GM23338 (cell line): ENCODE measurements at regions not wholly inside any gene's neighbourhood (a gene's known extent, or its start where the extent isn't known, plus 50 kb on each side); places are given as distances from the start of the nearest gene placed in this dataset.

Experiments
- CREB1 ChIP-seq: fragments of 250-450 bp; sonication (Bioruptor Pico); IDR thresholded peaks from 2 replicates; pipeline ENCODE4 v1.5.0; 2020; ENCODE audit warnings: low read depth, mild to moderate bottlenecking, moderate library complexity
- EZH2 ChIP-seq: fragments of 200-600 bp; sonication (generic); IDR thresholded peaks from one replicate; pipeline ENCODE4 v1.8.0; 2017; ENCODE audit warnings: antibody characterized with exemption, mild to moderate bottlenecking, low read depth; ENCODE audit not compliant: unreplicated experiment
- EZH2phosphoT487 ChIP-seq: fragments of 200-600 bp; sonication (generic); IDR thresholded peaks from one replicate; pipeline ENCODE4 v1.8.1; 2018; ENCODE audit warnings: antibody characterized with exemption; ENCODE audit not compliant: unreplicated experiment
- JUNB ChIP-seq: IDR thresholded peaks from one replicate; pipeline ENCODE4 v1.6.1; 2016; ENCODE audit warnings: antibody characterized with exemption; ENCODE audit not compliant: unreplicated experiment
- NANOG ChIP-seq: IDR thresholded peaks from 2 replicates; pipeline ENCODE4 v1.6.1; 2016; ENCODE audit warnings: antibody characterized with exemption, borderline replicate concordance
- POLR2AphosphoS5 ChIP-seq: IDR thresholded peaks from 2 replicates; pipeline ENCODE4 v1.6.1; 2016; ENCODE audit warnings: antibody characterized with exemption, low read depth
- STAT1 ChIP-seq: IDR thresholded peaks from one replicate; pipeline ENCODE4 v1.6.1; 2016; ENCODE audit warnings: antibody characterized with exemption; ENCODE audit not compliant: unreplicated experiment
- ZNF331 ChIP-seq: fragments of 250-450 bp; sonication (Bioruptor Pico); IDR thresholded peaks from 2 replicates; pipeline ENCODE4 v1.5.0; 2020; ENCODE audit warnings: low read depth, mild to moderate bottlenecking, moderate library complexity
- TF ChIP-seq, protein P1 (sequence below), 2 experiments: fragments of 200-600 bp in 1 of 2; sonication (generic) in 1 of 2; conservative IDR thresholded peaks; 2 replicates each; pipeline versions ENCODE4 v1.5.1 to v1.6.1; 2016 to 2017; ENCODE audit warnings: antibody characterized with exemption in 2 of 2, low read depth in 2 of 2, mild to moderate bottlenecking in 2 of 2, moderate library complexity in 1 of 2
- TF ChIP-seq, protein P2 (sequence below): IDR thresholded peaks from one replicate; pipeline ENCODE4 v1.6.1; 2018; ENCODE audit warnings: antibody characterized with exemption; ENCODE audit not compliant: unreplicated experiment
- TF ChIP-seq, protein P3 (sequence below): IDR thresholded peaks from 2 replicates; pipeline ENCODE4 v1.6.1; 2016; ENCODE audit warnings: antibody characterized with exemption
- TF ChIP-seq, protein P4 (sequence below): fragments of 250-450 bp; sonication (Bioruptor Pico); IDR thresholded peaks from 2 replicates; pipeline ENCODE4 v1.5.0; 2020; ENCODE audit warnings: mild to moderate bottlenecking, moderate library complexity

DNA sequence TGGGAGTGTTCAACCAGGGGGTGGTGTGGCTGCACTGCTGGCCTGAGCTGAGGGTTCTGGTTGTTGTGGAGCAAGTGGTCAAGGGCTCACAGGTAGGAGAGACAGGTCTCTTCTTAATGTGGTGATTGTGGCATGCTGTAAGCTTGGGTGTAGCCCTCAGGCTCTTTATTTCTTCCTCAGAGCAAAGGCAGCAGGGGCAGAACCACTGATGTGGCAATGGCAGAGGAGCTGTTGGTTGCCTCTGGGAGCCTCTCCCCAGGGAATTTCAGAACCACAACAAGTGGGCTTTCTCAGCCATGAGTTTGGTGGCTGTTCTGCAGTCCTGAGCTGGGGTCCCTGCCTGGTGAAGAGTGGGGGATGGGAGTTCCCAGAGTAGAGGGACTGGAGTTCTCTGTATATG is 1017.2 kb downstream of the SH3BGRL start:
- TF ChIP-seq EZH2 (no peak), EZH2phosphoT487 (no peak), POLR2AphosphoS5 (no peak), ZNF331 (CRISPR knock-in tag) (no peak), NANOG (no peak), CREB1 (CRISPR knock-in tag) (no peak), JUNB (no peak), STAT1 (no peak)
- TF ChIP-seq, protein P1, sequence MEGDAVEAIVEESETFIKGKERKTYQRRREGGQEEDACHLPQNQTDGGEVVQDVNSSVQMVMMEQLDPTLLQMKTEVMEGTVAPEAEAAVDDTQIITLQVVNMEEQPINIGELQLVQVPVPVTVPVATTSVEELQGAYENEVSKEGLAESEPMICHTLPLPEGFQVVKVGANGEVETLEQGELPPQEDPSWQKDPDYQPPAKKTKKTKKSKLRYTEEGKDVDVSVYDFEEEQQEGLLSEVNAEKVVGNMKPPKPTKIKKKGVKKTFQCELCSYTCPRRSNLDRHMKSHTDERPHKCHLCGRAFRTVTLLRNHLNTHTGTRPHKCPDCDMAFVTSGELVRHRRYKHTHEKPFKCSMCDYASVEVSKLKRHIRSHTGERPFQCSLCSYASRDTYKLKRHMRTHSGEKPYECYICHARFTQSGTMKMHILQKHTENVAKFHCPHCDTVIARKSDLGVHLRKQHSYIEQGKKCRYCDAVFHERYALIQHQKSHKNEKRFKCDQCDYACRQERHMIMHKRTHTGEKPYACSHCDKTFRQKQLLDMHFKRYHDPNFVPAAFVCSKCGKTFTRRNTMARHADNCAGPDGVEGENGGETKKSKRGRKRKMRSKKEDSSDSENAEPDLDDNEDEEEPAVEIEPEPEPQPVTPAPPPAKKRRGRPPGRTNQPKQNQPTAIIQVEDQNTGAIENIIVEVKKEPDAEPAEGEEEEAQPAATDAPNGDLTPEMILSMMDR (conservative IDR thresholded peaks at IDR 0.05; ENCODE audit: low read depth in 2 of 2): no peak
- TF ChIP-seq, protein P2, sequence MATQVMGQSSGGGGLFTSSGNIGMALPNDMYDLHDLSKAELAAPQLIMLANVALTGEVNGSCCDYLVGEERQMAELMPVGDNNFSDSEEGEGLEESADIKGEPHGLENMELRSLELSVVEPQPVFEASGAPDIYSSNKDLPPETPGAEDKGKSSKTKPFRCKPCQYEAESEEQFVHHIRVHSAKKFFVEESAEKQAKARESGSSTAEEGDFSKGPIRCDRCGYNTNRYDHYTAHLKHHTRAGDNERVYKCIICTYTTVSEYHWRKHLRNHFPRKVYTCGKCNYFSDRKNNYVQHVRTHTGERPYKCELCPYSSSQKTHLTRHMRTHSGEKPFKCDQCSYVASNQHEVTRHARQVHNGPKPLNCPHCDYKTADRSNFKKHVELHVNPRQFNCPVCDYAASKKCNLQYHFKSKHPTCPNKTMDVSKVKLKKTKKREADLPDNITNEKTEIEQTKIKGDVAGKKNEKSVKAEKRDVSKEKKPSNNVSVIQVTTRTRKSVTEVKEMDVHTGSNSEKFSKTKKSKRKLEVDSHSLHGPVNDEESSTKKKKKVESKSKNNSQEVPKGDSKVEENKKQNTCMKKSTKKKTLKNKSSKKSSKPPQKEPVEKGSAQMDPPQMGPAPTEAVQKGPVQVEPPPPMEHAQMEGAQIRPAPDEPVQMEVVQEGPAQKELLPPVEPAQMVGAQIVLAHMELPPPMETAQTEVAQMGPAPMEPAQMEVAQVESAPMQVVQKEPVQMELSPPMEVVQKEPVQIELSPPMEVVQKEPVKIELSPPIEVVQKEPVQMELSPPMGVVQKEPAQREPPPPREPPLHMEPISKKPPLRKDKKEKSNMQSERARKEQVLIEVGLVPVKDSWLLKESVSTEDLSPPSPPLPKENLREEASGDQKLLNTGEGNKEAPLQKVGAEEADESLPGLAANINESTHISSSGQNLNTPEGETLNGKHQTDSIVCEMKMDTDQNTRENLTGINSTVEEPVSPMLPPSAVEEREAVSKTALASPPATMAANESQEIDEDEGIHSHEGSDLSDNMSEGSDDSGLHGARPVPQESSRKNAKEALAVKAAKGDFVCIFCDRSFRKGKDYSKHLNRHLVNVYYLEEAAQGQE: no peak
- TF ChIP-seq, protein P3, sequence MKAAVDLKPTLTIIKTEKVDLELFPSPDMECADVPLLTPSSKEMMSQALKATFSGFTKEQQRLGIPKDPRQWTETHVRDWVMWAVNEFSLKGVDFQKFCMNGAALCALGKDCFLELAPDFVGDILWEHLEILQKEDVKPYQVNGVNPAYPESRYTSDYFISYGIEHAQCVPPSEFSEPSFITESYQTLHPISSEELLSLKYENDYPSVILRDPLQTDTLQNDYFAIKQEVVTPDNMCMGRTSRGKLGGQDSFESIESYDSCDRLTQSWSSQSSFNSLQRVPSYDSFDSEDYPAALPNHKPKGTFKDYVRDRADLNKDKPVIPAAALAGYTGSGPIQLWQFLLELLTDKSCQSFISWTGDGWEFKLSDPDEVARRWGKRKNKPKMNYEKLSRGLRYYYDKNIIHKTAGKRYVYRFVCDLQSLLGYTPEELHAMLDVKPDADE: no peak
- TF ChIP-seq, protein P4, sequence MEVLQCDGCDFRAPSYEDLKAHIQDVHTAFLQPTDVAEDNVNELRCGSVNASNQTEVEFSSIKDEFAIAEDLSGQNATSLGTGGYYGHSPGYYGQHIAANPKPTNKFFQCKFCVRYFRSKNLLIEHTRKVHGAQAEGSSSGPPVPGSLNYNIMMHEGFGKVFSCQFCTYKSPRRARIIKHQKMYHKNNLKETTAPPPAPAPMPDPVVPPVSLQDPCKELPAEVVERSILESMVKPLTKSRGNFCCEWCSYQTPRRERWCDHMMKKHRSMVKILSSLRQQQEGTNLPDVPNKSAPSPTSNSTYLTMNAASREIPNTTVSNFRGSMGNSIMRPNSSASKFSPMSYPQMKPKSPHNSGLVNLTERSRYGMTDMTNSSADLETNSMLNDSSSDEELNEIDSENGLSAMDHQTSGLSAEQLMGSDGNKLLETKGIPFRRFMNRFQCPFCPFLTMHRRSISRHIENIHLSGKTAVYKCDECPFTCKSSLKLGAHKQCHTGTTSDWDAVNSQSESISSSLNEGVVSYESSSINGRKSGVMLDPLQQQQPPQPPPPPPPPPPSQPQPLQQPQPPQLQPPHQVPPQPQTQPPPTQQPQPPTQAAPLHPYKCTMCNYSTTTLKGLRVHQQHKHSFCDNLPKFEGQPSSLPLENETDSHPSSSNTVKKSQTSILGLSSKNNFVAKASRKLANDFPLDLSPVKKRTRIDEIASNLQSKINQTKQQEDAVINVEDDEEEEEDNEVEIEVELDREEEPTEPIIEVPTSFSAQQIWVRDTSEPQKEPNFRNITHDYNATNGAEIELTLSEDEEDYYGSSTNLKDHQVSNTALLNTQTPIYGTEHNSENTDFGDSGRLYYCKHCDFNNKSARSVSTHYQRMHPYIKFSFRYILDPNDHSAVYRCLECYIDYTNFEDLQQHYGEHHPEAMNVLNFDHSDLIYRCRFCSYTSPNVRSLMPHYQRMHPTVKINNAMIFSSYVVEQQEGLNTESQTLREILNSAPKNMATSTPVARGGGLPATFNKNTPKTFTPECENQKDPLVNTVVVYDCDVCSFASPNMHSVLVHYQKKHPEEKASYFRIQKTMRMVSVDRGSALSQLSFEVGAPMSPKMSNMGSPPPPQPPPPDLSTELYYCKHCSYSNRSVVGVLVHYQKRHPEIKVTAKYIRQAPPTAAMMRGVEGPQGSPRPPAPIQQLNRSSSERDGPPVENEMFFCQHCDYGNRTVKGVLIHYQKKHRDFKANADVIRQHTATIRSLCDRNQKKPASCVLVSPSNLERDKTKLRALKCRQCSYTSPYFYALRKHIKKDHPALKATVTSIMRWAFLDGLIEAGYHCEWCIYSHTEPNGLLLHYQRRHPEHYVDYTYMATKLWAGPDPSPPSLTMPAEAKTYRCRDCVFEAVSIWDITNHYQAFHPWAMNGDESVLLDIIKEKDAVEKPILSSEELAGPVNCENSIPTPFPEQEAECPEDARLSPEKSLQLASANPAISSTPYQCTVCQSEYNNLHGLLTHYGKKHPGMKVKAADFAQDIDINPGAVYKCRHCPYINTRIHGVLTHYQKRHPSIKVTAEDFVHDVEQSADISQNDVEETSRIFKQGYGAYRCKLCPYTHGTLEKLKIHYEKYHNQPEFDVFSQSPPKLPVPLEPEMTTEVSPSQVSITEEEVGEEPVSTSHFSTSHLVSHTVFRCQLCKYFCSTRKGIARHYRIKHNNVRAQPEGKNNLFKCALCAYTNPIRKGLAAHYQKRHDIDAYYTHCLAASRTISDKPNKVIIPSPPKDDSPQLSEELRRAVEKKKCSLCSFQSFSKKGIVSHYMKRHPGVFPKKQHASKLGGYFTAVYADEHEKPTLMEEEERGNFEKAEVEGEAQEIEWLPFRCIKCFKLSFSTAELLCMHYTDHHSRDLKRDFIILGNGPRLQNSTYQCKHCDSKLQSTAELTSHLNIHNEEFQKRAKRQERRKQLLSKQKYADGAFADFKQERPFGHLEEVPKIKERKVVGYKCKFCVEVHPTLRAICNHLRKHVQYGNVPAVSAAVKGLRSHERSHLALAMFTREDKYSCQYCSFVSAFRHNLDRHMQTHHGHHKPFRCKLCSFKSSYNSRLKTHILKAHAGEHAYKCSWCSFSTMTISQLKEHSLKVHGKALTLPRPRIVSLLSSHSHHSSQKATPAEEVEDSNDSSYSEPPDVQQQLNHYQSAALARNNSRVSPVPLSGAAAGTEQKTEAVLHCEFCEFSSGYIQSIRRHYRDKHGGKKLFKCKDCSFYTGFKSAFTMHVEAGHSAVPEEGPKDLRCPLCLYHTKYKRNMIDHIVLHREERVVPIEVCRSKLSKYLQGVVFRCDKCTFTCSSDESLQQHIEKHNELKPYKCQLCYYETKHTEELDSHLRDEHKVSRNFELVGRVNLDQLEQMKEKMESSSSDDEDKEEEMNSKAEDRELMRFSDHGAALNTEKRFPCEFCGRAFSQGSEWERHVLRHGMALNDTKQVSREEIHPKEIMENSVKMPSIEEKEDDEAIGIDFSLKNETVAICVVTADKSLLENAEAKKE: no peak
